ENCODE measurements at regions not wholly inside any gene's neighbourhood (a gene's known extent, or its start where the extent isn't known, plus 50 kb on each side); places are given as distances from the start of the nearest gene placed in this dataset.

DNA sequence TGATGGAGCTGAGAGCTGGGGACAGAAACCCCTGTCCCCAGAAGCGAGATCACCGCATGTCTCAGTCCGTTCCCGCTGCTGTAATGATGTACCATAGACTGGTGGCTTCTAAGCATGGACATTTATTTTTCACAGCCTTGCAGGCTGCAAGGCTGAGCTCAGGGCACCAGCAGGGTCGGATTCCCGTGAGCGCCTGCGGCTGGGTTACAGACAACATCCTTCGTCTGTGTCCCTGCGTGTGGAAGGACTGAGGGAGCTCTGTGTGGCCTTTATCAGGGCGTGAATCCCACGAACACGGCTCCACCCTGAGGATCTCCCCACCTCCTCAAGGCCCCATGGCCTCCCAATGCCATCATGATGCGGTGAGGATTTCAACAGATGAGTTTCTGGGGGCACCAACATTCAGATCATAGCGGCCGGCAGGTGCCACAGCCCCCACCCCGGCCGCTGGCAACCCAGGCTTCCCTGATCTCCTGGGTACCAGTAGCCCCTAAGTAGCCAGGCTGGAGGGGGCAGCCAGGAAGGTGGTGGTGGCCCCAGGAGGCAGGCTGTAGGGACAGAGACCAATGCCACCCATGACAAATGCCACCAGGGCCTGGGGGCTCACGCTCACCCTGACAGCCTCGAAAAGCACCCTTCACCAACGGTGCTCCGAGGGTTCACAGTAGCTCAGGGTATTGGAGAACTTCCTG is 104.4 kb downstream of the CRYAA start:
- TF ChIP-seq, protein P1, sequence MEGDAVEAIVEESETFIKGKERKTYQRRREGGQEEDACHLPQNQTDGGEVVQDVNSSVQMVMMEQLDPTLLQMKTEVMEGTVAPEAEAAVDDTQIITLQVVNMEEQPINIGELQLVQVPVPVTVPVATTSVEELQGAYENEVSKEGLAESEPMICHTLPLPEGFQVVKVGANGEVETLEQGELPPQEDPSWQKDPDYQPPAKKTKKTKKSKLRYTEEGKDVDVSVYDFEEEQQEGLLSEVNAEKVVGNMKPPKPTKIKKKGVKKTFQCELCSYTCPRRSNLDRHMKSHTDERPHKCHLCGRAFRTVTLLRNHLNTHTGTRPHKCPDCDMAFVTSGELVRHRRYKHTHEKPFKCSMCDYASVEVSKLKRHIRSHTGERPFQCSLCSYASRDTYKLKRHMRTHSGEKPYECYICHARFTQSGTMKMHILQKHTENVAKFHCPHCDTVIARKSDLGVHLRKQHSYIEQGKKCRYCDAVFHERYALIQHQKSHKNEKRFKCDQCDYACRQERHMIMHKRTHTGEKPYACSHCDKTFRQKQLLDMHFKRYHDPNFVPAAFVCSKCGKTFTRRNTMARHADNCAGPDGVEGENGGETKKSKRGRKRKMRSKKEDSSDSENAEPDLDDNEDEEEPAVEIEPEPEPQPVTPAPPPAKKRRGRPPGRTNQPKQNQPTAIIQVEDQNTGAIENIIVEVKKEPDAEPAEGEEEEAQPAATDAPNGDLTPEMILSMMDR (IDR thresholded peaks at IDR 0.05; ENCODE audit: insufficient read depth, low read length) = no peak
- no peak for TF ChIP-seq SPI1 (IDR thresholded peaks at IDR 0.05; ENCODE audit: borderline replicate concordance, low read depth)
- no peak for TF ChIP-seq GABPA (IDR thresholded peaks at IDR 0.05; ENCODE audit: low read depth)
- TF ChIP-seq, protein P2, sequence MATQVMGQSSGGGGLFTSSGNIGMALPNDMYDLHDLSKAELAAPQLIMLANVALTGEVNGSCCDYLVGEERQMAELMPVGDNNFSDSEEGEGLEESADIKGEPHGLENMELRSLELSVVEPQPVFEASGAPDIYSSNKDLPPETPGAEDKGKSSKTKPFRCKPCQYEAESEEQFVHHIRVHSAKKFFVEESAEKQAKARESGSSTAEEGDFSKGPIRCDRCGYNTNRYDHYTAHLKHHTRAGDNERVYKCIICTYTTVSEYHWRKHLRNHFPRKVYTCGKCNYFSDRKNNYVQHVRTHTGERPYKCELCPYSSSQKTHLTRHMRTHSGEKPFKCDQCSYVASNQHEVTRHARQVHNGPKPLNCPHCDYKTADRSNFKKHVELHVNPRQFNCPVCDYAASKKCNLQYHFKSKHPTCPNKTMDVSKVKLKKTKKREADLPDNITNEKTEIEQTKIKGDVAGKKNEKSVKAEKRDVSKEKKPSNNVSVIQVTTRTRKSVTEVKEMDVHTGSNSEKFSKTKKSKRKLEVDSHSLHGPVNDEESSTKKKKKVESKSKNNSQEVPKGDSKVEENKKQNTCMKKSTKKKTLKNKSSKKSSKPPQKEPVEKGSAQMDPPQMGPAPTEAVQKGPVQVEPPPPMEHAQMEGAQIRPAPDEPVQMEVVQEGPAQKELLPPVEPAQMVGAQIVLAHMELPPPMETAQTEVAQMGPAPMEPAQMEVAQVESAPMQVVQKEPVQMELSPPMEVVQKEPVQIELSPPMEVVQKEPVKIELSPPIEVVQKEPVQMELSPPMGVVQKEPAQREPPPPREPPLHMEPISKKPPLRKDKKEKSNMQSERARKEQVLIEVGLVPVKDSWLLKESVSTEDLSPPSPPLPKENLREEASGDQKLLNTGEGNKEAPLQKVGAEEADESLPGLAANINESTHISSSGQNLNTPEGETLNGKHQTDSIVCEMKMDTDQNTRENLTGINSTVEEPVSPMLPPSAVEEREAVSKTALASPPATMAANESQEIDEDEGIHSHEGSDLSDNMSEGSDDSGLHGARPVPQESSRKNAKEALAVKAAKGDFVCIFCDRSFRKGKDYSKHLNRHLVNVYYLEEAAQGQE (IDR thresholded peaks at IDR 0.05; ENCODE audit: insufficient replicate concordance, low read depth) = no peak
- no peak for TF ChIP-seq POLR2AphosphoS5 (IDR thresholded peaks at IDR 0.05; ENCODE audit: low read depth)
- H3K27ac ChIP-seq (replicated peaks) = no peak overlapping the region
- no peak overlapping the region for H3K4me3 ChIP-seq (replicated peaks; ENCODE audit: insufficient read depth, low read length)
- DNase-seq (ENCODE audit: low read depth in 1 of 2, low spot score in 1 of 2) = no peak
- H3K27me3 ChIP-seq (ENCODE audit: insufficient read depth, poor library complexity, severe bottlenecking) = no peaks in the 10 kb centered on the region

DNA sequence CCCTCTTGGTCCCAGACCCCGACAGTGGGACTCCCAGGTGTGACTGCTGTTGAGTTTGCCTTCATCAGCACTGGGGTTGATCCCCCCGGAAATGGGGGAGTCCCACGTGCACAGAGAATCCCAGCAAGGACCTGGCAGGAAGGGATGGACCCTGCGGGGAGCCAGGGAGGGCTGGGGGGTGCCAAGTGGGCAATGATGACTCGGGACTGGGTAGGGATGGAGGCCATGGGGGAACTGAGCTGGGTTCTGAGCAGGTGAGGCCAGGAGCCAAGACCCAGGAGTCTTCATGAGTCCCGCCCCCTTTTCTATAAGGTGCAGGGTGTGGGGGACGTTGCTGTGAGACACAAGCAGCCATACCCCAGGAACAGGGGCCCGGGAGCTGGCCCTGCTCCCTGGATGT is 103.8 kb downstream of the CRYAA start:
- no peak overlapping the region for H3K27ac ChIP-seq (replicated peaks)
- H3K27me3 ChIP-seq (ENCODE audit: insufficient read depth, poor library complexity, severe bottlenecking) = no peaks in the 10 kb centered on the region
- no peak for DNase-seq (ENCODE audit: low read depth in 1 of 2, low spot score in 1 of 2)
- H3K4me3 ChIP-seq (replicated peaks; ENCODE audit: insufficient read depth, low read length) = no peak overlapping the region
- TF ChIP-seq GABPA (IDR thresholded peaks at IDR 0.05; ENCODE audit: low read depth) = no peak
- TF ChIP-seq SPI1 (IDR thresholded peaks at IDR 0.05; ENCODE audit: borderline replicate concordance, low read depth) = no peak
- TF ChIP-seq, protein P2 (IDR thresholded peaks at IDR 0.05; ENCODE audit: insufficient replicate concordance, low read depth) = no peak
- TF ChIP-seq, protein P1 (IDR thresholded peaks at IDR 0.05; ENCODE audit: insufficient read depth, low read length) = no peak
- no peak for TF ChIP-seq POLR2AphosphoS5 (IDR thresholded peaks at IDR 0.05; ENCODE audit: low read depth)

DNA sequence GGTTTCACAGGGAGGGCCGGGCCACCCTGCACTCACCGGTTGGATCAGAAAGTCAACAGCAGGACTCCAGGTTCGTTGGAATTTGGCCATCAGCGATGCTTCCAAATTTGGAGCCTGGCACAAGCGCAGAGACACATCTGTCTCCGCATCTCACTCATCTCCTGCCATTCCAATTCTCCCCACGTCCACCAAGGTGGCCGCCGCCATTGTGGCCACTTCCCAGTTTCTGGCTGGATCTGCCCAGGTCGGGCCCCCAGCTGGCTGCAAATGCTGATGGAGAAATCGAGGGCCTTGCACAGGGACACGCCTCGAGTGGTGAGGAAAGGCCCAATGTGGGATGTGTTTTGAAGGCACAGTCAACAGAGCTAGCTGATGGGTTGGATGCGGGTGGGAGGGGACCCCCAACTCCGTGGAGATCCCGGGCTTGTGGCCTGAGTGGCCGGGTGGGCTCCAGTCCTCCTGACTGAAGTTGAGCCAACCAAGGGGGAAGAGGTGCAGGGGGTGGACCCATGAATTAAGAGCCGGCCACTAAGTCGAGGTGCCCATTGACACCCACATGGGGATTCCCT is 102.7 kb downstream of the CRYAA start:
- no peak for DNase-seq (ENCODE audit: low read depth in 1 of 2, low spot score in 1 of 2)
- Histone ChIP-seq H3K4me3 (replicated peaks; ENCODE audit: insufficient read depth, low read length) (no peak overlapping the region), H3K27me3 (ENCODE audit: insufficient read depth, poor library complexity, severe bottlenecking) (no peaks in the 10 kb centered on the region), H3K27ac (replicated peaks) (no peak overlapping the region)
- TF ChIP-seq SPI1 (IDR thresholded peaks at IDR 0.05; ENCODE audit: borderline replicate concordance, low read depth) (no peak), GABPA (IDR thresholded peaks at IDR 0.05; ENCODE audit: low read depth) (no peak), POLR2AphosphoS5 (IDR thresholded peaks at IDR 0.05; ENCODE audit: low read depth) (no peak)
- TF ChIP-seq, protein P1 (IDR thresholded peaks at IDR 0.05; ENCODE audit: insufficient read depth, low read length) = no peak
- TF ChIP-seq, protein P2 (IDR thresholded peaks at IDR 0.05; ENCODE audit: insufficient replicate concordance, low read depth) = no peak
